Right lobe of liver (tissue), 1 donor: ENCODE measurements at regions not wholly inside any gene's neighbourhood (a gene's known extent, or its start where the extent isn't known, plus 50 kb on each side); places are given as distances from the start of the nearest gene placed in this dataset.

Experiments
- small RNA-seq, 2 experiments: library from RNA; depleted of rRNA; stranded (forward); fragments of <200 nt; gene quantifications; one replicate each; pipeline ENCODE3, GENCODE V24; 2016

Small RNA genes in the stretch of these regions (small RNA-seq; reads per million reads assigned to genes)
- 0 reads per million in 2 experiments for gene AL589880.1
